ENCODE measurements at regions not wholly inside any gene's neighbourhood (a gene's known extent, or its start where the extent isn't known, plus 50 kb on each side); places are given as distances from the start of the nearest gene placed in this dataset.

DNA sequence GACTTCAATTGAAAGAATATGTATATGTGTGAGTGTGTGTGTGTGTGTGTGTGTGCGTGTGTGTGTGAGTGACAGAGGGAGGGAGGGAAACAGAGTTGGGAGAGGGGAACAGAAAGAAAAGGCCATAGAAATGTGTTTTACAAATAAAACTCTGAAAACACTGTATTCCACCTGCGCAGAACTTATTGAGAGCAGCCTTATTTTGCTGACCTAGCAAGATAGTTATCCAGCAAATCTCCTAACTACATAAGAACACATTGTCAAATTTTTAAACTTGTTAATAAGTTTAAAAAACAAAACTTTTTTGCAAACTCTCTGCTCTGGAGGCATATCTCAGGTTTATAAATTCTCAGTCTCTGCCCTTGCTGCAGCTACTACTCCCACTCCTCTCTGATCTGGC is 217.9 kb upstream of the NOCT start:
- TF ChIP-seq, protein P1, sequence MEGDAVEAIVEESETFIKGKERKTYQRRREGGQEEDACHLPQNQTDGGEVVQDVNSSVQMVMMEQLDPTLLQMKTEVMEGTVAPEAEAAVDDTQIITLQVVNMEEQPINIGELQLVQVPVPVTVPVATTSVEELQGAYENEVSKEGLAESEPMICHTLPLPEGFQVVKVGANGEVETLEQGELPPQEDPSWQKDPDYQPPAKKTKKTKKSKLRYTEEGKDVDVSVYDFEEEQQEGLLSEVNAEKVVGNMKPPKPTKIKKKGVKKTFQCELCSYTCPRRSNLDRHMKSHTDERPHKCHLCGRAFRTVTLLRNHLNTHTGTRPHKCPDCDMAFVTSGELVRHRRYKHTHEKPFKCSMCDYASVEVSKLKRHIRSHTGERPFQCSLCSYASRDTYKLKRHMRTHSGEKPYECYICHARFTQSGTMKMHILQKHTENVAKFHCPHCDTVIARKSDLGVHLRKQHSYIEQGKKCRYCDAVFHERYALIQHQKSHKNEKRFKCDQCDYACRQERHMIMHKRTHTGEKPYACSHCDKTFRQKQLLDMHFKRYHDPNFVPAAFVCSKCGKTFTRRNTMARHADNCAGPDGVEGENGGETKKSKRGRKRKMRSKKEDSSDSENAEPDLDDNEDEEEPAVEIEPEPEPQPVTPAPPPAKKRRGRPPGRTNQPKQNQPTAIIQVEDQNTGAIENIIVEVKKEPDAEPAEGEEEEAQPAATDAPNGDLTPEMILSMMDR (IDR thresholded peaks at IDR 0.05): no peak
- no peak for TF ChIP-seq POLR2A (IDR thresholded peaks at IDR 0.05)

Data from lower leg skin (tissue), 3 donors.